ENCODE measurements at regions not wholly inside any gene's neighbourhood (a gene's known extent, or its start where the extent isn't known, plus 50 kb on each side); places are given as distances from the start of the nearest gene placed in this dataset.

DNA sequence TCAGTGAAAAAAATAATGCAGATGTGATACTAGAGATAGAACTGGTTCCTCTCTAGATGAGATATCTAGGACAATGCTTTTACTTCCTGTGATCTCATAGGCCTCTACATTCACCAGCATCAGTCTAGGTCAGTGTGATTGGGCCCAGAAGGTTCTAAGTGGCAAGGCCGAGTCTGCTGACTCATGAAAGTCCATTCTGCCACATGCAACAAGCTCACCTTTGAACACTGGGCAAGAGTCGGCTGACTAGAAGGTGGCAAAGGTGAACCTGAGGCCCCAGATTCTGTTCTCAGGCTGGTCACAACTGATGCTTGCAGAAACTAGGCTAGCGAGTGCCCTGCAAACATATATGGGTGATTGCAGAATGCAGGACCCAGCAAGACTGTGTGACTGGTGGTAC, 105.7 kb upstream of the PLXNA4 start:
- Histone ChIP-seq H3K79me2 (ENCODE audit: insufficient read depth) (no peaks in the 10 kb centered on the region), H3K9me3 (no peaks in the 10 kb centered on the region), H3K9me2 (no peaks in the 10 kb centered on the region), H4K20me1 (ENCODE audit: insufficient read depth) (no peaks in the 10 kb centered on the region), H3F3A (replicated peaks; ENCODE audit: insufficient read depth) (no peaks in the 10 kb centered on the region), H2AFZ (ENCODE audit: low read depth) (no peak overlapping the region), H3K9ac (no peak overlapping the region), H3K36me3 (replicated peaks in 1 of 2; ENCODE audit: control insufficient read depth in 1 of 2, insufficient read depth in 2 of 2, low read length in 1 of 2) (no peaks in the 10 kb centered on the region), H3K4me1 (ENCODE audit: control insufficient read depth in 1 of 2, insufficient read depth in 2 of 2, low read depth in 1 of 2, low read length in 1 of 2) (no peaks in the 10 kb centered on the region; a peak in 1 of 4 replicates), H3K27me3 (ENCODE audit: insufficient read depth) (no peaks in the 10 kb centered on the region; the same call in 1 of the 2 replicates), H3K4me3 (ENCODE audit: low read depth in 2 of 2, low read length in 1 of 2) (no peak overlapping the region), H3K27ac (ENCODE audit: low read depth in 2 of 2, low read length in 1 of 2) (no peak overlapping the region), H3K4me2 (no peak overlapping the region)
- no peak for DNase-seq
- POLR2A ChIA-PET, result no interaction called here
- no peak for TF ChIP-seq CHD2 (IDR thresholded peaks at IDR 0.05; ENCODE audit: low read length, partially characterized antibody)
- WGBS (ENCODE audit: low lambda C conversion rate), result 46% methylated on average over 3 of the region's 3 CpGs
- CTCF ChIA-PET, result interaction anchor here (0.7 to 1.1 kb wide), 5 partner anchors 8 to 990 kb away, joined by 3 read pairs; no protein-coding TSS in a partner anchor

DNA sequence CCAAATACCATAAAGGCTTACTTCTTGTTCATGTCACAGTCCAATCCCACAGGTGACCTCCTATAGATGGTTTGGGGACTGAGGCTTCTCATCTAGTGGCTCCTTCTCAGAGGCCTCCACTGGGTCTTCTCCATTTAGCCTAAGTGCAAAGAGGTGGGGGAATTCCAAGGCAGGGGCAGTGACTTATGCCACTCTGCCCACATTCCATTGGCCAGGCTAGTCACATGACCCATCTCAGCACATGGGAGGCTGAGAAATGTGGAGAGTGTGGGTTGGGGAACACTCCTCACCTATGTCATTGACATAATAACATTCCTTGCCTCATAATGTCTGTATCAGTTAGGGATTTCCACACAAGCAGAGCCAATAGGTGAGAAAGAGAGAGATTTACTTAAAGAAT, 104.3 kb upstream of the PLXNA4 start:
- no peaks in the 10 kb centered on the region; the same call in 1 of the 2 replicates for H3K27me3 ChIP-seq (ENCODE audit: insufficient read depth)
- DNase-seq, result no peak
- H2AFZ ChIP-seq (ENCODE audit: low read depth), result no peak overlapping the region
- no peak overlapping the region for H3K4me3 ChIP-seq (ENCODE audit: low read depth in 2 of 2, low read length in 1 of 2)
- no peak overlapping the region for H3K27ac ChIP-seq (ENCODE audit: low read depth in 2 of 2, low read length in 1 of 2)
- no peak overlapping the region for H3K4me2 ChIP-seq
- TF ChIP-seq, protein P1, sequence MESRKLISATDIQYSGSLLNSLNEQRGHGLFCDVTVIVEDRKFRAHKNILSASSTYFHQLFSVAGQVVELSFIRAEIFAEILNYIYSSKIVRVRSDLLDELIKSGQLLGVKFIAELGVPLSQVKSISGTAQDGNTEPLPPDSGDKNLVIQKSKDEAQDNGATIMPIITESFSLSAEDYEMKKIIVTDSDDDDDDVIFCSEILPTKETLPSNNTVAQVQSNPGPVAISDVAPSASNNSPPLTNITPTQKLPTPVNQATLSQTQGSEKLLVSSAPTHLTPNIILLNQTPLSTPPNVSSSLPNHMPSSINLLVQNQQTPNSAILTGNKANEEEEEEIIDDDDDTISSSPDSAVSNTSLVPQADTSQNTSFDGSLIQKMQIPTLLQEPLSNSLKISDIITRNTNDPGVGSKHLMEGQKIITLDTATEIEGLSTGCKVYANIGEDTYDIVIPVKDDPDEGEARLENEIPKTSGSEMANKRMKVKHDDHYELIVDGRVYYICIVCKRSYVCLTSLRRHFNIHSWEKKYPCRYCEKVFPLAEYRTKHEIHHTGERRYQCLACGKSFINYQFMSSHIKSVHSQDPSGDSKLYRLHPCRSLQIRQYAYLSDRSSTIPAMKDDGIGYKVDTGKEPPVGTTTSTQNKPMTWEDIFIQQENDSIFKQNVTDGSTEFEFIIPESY (IDR thresholded peaks at IDR 0.05; ENCODE audit: borderline replicate concordance, low read depth), result no peak
- TF ChIP-seq SMC3 (IDR thresholded peaks at IDR 0.05; ENCODE audit: low read depth, low read length) (no peak), JUND (IDR thresholded peaks at IDR 0.05) (no peak), EP300 (IDR thresholded peaks at IDR 0.05; ENCODE audit: borderline replicate concordance in 1 of 2, low read depth in 1 of 2, low read length in 1 of 2) (no peak), ELF1 (IDR thresholded peaks at IDR 0.05) (no peak), FOXM1 (IDR thresholded peaks at IDR 0.05; ENCODE audit: low read depth) (no peak), CHD2 (IDR thresholded peaks at IDR 0.05; ENCODE audit: low read length, partially characterized antibody) (no peak), FOXJ3 (CRISPR knock-in tag; IDR thresholded peaks at IDR 0.05) (no peak), YY1 (IDR thresholded peaks at IDR 0.05; ENCODE audit: low read depth) (no peak)
- TF ChIP-seq, protein P2, sequence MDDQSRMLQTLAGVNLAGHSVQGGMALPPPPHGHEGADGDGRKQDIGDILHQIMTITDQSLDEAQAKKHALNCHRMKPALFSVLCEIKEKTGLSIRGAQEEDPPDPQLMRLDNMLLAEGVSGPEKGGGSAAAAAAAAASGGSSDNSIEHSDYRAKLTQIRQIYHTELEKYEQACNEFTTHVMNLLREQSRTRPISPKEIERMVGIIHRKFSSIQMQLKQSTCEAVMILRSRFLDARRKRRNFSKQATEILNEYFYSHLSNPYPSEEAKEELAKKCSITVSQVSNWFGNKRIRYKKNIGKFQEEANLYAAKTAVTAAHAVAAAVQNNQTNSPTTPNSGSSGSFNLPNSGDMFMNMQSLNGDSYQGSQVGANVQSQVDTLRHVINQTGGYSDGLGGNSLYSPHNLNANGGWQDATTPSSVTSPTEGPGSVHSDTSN (IDR thresholded peaks at IDR 0.05), result no peak
- TF ChIP-seq, protein P3, sequence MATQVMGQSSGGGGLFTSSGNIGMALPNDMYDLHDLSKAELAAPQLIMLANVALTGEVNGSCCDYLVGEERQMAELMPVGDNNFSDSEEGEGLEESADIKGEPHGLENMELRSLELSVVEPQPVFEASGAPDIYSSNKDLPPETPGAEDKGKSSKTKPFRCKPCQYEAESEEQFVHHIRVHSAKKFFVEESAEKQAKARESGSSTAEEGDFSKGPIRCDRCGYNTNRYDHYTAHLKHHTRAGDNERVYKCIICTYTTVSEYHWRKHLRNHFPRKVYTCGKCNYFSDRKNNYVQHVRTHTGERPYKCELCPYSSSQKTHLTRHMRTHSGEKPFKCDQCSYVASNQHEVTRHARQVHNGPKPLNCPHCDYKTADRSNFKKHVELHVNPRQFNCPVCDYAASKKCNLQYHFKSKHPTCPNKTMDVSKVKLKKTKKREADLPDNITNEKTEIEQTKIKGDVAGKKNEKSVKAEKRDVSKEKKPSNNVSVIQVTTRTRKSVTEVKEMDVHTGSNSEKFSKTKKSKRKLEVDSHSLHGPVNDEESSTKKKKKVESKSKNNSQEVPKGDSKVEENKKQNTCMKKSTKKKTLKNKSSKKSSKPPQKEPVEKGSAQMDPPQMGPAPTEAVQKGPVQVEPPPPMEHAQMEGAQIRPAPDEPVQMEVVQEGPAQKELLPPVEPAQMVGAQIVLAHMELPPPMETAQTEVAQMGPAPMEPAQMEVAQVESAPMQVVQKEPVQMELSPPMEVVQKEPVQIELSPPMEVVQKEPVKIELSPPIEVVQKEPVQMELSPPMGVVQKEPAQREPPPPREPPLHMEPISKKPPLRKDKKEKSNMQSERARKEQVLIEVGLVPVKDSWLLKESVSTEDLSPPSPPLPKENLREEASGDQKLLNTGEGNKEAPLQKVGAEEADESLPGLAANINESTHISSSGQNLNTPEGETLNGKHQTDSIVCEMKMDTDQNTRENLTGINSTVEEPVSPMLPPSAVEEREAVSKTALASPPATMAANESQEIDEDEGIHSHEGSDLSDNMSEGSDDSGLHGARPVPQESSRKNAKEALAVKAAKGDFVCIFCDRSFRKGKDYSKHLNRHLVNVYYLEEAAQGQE (IDR thresholded peaks at IDR 0.05; ENCODE audit: low read depth, low read length), result no peak
- TF ChIP-seq, protein P4, sequence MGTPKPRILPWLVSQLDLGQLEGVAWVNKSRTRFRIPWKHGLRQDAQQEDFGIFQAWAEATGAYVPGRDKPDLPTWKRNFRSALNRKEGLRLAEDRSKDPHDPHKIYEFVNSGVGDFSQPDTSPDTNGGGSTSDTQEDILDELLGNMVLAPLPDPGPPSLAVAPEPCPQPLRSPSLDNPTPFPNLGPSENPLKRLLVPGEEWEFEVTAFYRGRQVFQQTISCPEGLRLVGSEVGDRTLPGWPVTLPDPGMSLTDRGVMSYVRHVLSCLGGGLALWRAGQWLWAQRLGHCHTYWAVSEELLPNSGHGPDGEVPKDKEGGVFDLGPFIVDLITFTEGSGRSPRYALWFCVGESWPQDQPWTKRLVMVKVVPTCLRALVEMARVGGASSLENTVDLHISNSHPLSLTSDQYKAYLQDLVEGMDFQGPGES (IDR thresholded peaks at IDR 0.05; ENCODE audit: low read depth, low read length), result no peak
- POLR2A ChIA-PET, result no interaction called here
- CTCF ChIA-PET, result no interaction called here
- no peaks in the 10 kb centered on the region for H3K9me2 ChIP-seq
- no peaks in the 10 kb centered on the region; a peak in 1 of 4 replicates for H3K4me1 ChIP-seq (ENCODE audit: control insufficient read depth in 1 of 2, insufficient read depth in 2 of 2, low read depth in 1 of 2, low read length in 1 of 2)
- H4K20me1 ChIP-seq (ENCODE audit: insufficient read depth), result no peaks in the 10 kb centered on the region
- no peaks in the 10 kb centered on the region for H3F3A ChIP-seq (replicated peaks; ENCODE audit: insufficient read depth)
- no peak overlapping the region for H3K9ac ChIP-seq
- no peaks in the 10 kb centered on the region for H3K9me3 ChIP-seq
- no peaks in the 10 kb centered on the region for H3K79me2 ChIP-seq (ENCODE audit: insufficient read depth)
- H3K36me3 ChIP-seq (replicated peaks in 1 of 2; ENCODE audit: control insufficient read depth in 1 of 2, insufficient read depth in 2 of 2, low read length in 1 of 2), result no peaks in the 10 kb centered on the region
